Fibroblast of mammary gland (primary cell): ENCODE measurements at regions not wholly inside any gene's neighbourhood (a gene's known extent, or its start where the extent isn't known, plus 50 kb on each side); places are given as distances from the start of the nearest gene placed in this dataset.

Source experiments
- DNase-seq: peaks from one replicate; pipeline ENCODE4 v3.0.0-alpha.2; 2010; ENCODE audit warnings: low read depth
- H3K4me3 ChIP-seq: 2 replicates; pipeline ENCODE4 v1.5.1; 2011; ENCODE audit warnings: low read depth, mild to moderate bottlenecking, low read length, moderate library complexity; ENCODE audit not compliant: control insufficient read depth
- CTCF ChIP-seq: conservative IDR thresholded peaks from 2 replicates; pipeline ENCODE4 v1.5.1; 2011; ENCODE audit warnings: low read depth, low read length, inconsistent platforms; ENCODE audit not compliant: control insufficient read depth, insufficient read depth

DNA sequence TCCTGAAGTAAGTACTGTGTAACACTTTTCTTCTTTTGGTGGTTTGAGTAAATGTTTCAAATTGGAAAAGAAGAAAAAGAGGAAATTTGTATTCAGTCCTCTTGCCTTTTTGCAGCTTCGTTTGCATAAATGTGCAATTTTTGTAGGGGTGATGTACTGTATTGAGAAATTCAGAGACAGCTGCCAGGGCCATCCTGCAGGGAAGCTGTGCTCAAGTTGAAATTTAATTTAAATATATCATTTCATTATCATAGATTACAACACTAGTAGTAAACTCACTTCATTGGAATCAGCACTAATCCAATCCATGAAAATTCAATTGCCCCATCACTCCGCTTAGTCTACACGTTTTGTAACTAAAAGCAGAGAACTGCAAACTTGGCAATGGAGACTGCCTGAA, 415.4 kb downstream of the DNAJB9 start:
- no peak overlapping the region for H3K4me3 ChIP-seq
- DNase-seq, result no peak
- no peak for TF ChIP-seq CTCF

DNA sequence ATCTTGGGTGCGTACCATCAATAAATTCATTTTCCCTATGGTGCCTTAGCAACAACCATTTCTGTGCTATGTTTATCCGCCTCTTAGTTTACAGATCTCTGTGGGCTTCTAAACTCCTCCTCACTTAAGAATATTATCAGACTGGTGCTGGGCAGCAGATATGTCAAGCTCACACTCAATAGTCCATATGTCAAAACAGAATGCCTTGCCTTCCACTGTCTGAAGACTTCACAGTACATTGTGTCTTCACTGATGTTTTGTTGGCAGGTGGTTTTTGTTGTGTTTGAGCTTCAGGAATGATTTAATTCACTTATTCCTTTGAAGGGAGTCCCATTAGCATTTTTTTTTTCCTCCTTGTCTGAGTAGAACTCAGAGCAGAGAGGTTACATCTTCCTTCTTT, 419.6 kb downstream of the DNAJB9 start:
- no peak for DNase-seq
- no peak for TF ChIP-seq CTCF
- H3K4me3 ChIP-seq, result no peak overlapping the region

DNA sequence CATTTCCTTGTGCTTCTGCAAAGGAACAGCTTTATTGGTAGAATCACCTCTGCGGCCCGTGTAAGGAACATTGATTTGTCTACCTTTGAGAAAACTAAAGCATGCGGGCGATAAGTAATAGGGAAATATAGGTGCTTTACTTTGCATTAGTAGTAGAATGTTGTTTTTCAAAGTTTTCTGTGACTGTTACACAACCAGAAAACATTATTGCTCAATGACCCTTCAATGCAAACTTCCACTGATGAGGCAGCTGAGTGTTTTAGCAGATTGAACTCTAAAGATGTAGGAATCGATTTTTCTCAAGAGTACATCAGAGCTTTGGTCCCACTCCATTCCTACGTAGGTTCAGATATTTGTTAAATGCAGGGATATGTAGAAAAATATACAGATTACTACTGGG, 427.8 kb downstream of the DNAJB9 start:
- DNase-seq, result no peak
- H3K4me3 ChIP-seq, result no peak overlapping the region
- no peak for TF ChIP-seq CTCF

DNA sequence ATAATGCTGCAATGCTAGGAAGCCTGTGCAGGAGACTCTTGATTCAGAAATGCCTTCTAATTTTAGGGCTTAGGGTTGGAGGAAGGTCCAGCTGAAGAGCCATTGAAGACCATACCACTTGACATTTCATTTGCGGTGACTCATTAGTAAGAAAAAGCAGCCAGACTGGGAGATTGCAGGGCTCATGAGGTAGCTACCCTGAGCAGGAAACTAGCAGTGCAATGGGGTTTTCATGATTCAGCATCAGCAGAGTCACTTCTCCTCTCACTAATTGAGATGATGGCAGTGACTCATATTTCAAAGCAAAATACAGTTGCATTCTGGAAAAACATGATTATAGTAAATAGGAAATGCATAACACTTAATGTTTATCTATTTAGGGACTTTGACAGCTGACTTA, 434.1 kb downstream of the DNAJB9 start:
- TF ChIP-seq CTCF, result no peak
- DNase-seq, result no peak
- H3K4me3 ChIP-seq, result no peak overlapping the region

- TF ChIP-seq CTCF, result no peak
- DNase-seq, result no peak
- H3K4me3 ChIP-seq, result no peak overlapping the region
Observed at GRCh38 chr7:109009636-109010035, 440.0 kb downstream of the DNAJB9 start.

DNA sequence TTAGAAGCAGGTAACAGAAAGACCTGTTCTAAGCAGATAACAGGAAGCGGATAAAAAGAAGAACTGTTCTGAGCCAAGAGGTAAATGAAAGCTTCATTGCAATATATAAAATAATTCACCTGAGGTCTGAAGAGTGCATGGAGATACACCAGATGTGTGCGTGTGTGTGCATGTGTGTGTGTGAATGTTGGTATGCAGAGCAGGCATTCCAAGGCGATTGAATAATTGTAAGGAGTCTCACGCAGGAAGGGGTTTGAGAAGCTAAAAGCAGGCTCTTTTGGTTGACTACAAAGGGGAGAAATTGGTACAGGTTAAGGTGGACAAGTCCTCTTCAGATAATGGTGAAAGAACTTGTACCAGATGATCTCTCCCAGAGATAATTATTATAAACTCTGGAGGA, 450.6 kb downstream of the DNAJB9 start:
- no peak for DNase-seq
- TF ChIP-seq CTCF, result no peak
- no peak overlapping the region for H3K4me3 ChIP-seq

DNA sequence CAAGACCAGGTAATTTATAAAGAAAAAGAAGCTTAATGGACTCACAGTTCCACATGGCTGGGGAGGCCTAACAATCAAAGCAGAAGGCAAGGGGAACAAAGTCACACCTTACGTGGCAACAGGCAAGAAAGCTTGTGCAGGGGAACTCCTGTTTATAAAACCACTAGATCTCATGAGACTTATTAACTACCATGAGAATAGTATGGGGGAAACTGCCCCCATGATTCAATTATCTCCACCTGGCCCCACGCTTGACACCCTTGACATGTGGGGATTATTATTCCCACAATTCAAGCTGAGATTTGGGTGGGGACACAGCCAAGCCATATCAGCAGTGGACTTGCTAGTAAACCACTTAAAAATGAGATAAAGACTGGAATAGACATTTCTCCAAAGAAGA, 451.7 kb downstream of the DNAJB9 start:
- TF ChIP-seq CTCF, result no peak
- no peak overlapping the region for H3K4me3 ChIP-seq
- no peak for DNase-seq
